ENCODE measurements at regions not wholly inside any gene's neighbourhood (a gene's known extent, or its start where the extent isn't known, plus 50 kb on each side); places are given as distances from the start of the nearest gene placed in this dataset.
A peak's percentile ranks its signal among the peaks of the same experiment; 100 is the strongest.

DNA sequence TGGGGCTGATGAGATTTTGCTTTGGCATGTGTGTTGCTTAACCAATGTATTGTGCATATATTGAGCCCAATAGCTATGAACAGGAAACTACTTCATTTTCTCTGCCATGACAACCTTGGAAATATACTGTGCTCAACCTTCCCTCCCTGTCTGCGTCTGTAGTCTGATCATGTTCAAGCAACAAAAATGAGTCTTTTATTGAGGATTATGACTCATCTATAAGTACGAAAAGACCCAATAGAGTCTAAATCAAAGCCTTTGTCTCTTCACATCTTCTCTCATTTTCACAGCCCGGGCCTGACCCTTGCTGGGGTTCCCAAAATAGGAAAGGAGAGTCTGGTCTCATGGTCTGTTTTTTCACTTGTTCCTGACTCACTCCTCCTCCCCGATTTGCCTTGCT lies 158.2 kb downstream of the CAND1 start:
- no peak for DNase-seq

- DNase-seq, result no peak
These were observed 159.3 kb downstream of the CAND1 start for GRCh38 chr12:67428431-67428830.

DNA sequence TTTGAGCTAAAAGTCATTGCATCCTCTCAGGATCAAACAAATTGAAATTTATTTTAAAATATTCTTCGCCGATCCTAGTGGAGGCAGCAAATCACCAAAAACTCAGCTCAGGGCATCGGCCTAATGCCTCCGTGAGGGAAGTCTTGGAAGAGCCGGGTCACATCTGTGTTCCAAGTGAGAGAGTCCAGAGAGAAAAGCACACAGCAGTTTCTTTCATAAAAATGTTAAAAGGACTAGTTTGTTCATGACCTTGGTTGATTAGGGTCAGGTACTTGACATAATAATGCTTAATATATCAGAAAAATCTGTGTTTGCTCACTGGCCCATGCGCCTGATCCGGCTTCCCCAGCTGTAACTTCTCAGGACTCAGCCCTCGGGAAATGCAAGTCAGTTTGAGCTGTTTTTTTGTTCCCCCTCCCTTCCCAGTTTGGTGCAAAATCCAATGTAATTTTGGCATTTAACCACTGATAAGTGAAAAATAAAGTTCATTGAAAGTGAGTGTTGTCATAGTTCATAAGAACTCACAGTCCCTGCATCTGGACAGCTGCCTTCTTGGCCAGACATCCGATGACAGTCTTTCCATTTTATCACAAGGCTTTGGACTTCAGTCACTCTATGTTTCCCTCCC lies 161.7 kb downstream of the CAND1 start:
- DNase-seq, result no peak

- no peak for DNase-seq
These were observed 162.4 kb downstream of the CAND1 start for GRCh38 chr12:67431411-67432020.

DNA sequence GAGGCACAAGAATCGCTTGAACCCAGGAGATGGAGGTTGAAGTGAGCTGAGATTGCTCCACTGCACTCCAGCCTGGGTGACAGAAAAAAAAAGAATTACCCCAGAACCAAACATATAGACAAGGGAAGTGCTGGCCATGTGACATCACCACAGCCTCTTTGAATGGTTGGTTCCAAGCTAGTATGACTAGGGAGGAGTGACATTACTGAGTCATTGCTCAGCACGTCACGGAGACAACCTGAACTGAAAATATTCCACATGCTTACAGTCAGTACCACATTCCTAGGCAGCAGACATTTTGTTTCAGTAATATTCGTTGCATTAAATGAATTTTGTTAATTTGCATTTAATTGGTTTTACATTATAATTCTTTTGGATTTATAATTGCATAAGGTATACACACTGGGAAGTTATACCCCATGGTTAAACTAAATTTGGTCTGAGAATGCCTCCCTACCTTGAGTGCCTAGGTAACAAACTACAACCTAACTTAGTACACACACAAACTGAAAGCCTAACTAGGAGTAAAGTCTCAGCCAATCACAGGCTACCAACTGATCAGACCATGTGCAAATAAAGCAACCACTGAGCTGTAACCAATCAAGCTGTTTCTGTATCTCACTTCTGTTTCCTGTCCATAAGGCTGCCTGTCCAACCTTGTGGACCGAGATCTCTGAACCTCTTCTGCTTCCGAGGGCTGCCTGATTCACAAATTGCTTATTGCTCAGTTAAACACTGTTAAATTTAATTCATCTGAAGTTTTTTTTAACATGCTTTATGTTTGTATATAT lies 164.4 kb downstream of the CAND1 start:
- DNase-seq, result no peak

DNA sequence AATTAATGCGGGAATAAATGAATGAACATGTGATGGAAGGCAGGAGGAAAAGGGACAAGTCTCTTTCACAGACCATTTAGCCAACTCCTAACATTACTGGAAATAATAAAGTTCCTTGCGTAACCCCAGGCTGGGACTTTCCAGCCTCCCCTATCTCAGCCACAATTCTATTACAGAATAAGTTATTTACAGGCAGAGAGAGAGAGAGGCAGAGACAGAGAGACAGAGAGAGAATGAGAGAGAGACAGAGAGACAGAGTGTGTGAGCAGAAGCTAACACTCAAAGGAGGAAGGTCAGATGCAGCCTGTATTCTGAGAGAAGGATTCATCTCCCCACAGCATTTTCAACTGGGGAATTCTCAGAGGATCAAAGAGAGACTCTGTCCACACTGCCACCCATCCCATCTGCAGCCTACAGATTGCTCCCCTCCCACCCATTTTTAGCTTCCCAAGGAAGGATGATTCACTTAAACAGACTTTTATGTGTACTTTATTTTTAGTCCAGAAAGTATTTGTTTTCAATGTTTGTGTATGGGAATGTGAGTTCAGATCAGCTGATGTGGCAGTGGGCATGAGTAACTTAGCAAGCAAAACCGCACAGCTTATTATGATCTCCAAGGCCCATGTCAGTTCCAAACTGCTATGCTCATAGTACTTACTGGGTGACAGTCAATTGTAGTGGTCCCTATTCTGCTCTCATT lies 165.7 kb downstream of the CAND1 start:
- DNase-seq, result no peak

DNA sequence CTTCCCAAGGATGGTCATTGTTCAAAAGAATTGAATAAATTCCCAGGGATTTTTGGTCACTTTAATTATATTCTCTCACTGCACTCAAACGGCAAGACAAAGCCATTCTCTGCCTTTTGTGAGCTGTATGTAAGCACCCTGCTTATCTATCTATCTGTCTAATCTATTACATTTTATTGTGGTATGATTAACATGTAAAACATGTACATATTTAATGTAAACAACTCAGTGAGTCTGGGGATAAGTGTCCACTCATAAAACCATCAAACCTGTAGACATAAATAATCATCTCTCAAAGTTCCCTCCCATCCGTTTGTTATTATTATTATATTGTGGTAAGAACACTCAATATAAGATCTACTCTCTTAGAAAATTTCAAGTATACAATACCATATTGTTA lies 167.1 kb downstream of the CAND1 start:
- DNase-seq, result no peak

GRCh38 chr12:67437011-67437410 lies 167.9 kb downstream of the CAND1 start:
- no peak for DNase-seq

GRCh38 chr12:67439611-67440010 lies 170.5 kb downstream of the CAND1 start:
- DNase-seq, result no peak

GRCh38 chr12:67441736-67442346 lies 172.7 kb downstream of the CAND1 start:
- DNase-seq, result peak; percentile 66

DNA sequence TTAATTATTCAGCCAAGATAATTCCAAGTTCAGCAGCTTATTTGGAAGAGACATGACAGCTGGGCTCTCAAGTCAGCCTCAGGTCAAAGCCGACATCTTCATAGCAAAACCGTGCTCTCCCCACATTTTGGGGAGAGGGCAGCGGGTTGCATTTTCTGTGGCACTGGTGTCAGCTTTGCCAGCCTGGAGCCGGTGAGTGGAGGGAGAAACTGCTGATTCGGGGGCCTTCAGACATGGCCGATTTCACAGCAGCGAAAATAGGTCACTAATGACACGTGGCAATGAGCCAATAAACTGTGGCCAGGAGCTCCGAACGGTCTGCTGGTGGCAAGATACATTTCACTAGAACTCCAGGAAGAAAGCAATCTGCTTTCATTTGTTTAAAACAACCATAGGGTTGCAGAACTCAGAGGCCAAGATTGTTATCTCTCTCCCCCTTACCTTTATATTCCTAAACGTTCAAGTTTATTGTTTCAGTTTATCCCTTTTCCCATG lies 173.2 kb downstream of the CAND1 start:
- no peak for DNase-seq

DNA sequence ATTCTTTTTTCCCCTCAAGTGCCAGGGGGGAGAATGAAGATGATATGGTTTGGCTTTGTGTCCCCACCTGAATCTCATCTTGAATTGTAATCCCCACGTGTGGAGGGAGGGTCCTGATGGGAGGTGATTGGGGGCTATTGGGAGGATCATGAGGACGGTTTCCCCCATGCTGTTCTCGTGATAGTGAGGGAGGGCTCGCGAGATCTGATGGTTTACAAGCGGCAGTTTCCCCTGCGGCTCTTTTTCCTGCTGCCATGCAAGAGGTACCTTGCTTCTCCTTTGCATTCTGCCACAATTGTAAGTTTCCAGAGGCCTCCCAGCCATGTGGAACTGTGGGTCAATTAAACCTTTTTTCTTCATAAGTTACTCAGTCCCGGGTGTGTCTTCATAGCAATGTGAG lies 173.7 kb downstream of the CAND1 start:
- DNase-seq, result no peak

DNA sequence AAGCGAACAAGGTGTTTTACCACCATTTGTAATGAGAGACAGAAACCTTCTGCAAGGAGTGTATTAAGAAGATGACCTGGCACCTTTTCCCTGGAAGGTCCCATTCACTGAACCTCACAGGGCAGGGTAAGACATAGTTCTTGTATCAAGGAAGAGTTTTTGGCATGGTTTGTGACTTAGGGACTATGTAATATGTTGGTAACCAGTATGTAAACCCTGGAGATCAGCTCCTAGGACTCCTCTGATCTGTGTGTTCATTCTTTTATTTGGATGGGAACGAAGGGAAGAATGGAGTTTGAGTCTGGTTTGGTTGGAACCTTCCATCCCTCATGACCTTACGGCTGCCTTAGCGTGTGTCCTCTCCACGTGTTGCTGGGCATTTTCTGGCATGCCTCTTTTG lies 175.4 kb downstream of the CAND1 start:
- no peak for DNase-seq

DNA sequence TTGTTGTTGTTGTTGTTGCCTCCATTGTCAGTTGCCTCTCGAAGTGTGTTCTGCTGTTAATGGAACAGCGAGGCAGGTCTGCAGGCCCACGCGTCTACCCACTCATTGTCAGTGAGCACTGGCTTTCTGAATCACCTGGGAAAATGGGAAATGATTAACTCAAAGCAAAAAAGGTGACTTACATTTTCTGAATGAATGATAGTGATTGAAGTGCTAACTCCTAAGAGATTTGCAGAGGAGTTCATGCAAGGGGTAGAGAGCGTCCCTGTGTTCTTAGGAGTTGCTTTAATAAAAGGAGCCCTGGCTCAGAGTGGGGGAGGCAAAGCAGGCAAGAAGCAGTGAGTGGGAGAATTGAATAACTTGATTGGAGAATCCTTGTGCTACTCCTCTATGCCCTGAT lies 177.6 kb downstream of the CAND1 start:
- no peak for DNase-seq

GRCh38 chr12:67447180-67447579 lies 178.0 kb downstream of the CAND1 start:
- no peak for DNase-seq

GRCh38 chr12:67449591-67450052 lies 180.5 kb downstream of the CAND1 start:
- no peak for DNase-seq

GRCh38 chr12:67450441-67450840 lies 181.3 kb downstream of the CAND1 start:
- DNase-seq, result no peak

- no peak for DNase-seq
These were observed 182.0 kb downstream of the CAND1 start for GRCh38 chr12:67451206-67451605.

DNA sequence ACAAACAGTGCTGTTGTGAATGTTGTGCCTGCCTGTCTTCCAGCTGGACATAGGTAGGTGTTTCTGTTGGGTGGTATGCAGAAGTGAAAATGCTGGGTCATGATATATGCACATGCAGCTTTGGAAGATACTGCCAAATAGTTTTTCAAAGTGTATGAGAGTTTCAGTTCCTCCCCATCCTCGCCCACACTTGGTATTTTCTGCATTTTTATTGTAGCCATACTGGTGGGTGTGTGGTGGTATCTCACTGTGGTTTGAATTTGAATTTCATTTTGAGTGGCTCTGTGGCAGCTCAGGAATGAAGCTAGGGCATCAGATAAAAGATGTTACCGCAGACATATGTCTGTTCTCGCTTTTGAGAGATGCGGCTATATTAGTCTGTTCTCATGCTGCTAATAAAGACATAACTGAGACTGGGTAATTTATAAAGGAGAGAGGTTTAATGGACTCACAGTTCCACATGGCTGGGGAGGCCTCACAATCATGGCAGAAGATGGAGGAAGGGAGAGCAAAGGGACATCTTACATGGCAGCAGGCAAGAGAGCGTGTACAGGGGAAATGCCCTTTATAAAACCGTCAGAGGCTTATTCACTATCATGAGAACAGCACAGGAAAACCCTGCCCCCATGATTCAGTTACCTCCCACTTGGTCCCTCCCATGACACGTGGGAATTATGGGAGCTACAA lies 183.1 kb downstream of the CAND1 start:
- no peak for DNase-seq

DNA sequence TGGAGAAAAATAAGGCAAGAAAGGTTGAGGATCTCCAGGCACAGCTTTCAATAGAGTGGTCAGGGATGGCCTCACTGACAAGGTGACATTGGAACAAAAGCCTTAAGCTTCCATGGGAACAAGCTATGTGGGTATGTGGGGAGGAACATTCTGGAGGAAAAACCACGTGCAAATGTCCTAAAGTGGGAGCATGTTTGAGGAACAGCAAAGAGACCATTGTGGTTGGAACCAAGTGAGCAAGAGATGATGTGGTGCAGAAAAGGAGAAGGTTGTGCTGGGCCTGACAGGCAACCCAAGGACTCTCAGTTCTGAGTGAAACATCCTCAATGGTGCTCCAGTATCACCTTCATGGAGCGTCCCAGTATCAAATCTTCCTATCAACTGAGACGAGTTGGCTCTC lies 184.0 kb downstream of the CAND1 start:
- DNase-seq, result no peak

DNA sequence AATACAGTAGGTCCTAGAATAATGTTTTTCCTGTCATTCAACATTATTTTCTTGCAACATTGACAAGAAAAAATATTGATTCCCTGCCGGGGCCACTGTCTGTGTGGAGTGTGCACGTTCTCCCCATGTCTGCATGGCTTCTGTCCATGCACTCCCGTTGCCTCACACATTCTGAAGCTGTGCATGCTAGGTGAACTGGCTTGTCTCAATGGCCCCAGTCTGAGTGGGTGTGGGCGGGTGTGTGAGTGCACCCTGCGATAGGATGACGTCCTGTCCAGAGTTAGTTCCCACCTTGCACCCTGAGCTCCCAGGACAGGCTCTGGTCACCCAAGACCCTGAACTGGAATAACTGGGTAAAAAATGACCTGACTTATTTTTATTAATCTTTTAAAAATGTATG lies 186.1 kb downstream of the CAND1 start:
- DNase-seq, result no peak

DNA sequence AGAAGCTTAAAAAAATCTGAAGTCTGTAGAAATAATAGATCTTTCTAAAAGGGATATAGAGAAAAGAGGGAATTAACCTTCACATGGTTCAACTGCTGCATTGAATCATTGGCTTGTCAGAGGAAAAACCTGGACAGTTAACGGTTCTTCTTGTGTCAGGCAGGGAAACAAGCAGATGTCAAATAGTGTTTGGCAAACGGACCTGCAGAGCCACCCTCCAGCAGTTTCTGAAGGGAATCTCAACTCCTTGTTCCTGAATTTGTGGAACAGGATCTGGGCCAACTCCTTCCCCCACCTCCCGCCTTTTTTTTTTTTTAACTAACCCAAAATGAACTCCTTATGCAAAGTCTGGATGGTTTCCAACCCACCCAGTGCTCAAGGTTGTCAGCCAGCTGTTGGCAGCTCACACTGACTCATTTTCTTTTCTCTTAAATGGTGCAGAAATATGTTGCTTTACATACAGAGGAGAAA lies 187.3 kb downstream of the CAND1 start:
- no peak for DNase-seq
